Trophoblast cell (in vitro differentiated cells and primary cell): ENCODE measurements at regions not wholly inside any gene's neighbourhood (a gene's known extent, or its start where the extent isn't known, plus 50 kb on each side); places are given as distances from the start of the nearest gene placed in this dataset.

Experiments
- DNase-seq, 2 donors: peaks; one replicate each; pipeline ENCODE4 v3.0.0-alpha.2; 2016
- H2AFZ ChIP-seq: 2 replicates; pipeline ENCODE4 v1.6.1; 2013; ENCODE audit warnings: low read length, moderate library complexity, mild to moderate bottlenecking; ENCODE audit not compliant: insufficient read depth, poor library complexity
- H2AK5ac ChIP-seq: 2 replicates; pipeline ENCODE4 v1.6.1; 2013; ENCODE audit warnings: mild to moderate bottlenecking, low read length
- H2BK120ac ChIP-seq: 2 replicates; pipeline ENCODE4 v1.6.1; 2013; ENCODE audit warnings: low read length, mild to moderate bottlenecking, moderate library complexity; ENCODE audit not compliant: insufficient read depth, poor library complexity
- H2BK12ac ChIP-seq: 2 replicates; pipeline ENCODE4 v1.6.1; 2013; ENCODE audit warnings: mild to moderate bottlenecking, low read length, moderate library complexity
- H2BK5ac ChIP-seq: 2 replicates; pipeline ENCODE4 v1.6.1; 2013; ENCODE audit warnings: low read length, low read depth, moderate library complexity, mild to moderate bottlenecking; ENCODE audit not compliant: poor library complexity
- H3K14ac ChIP-seq: 2 replicates; pipeline ENCODE4 v1.6.1; 2013; ENCODE audit warnings: mild to moderate bottlenecking, low read length
- H3K18ac ChIP-seq: 2 replicates; pipeline ENCODE4 v1.6.1; 2013; ENCODE audit warnings: mild to moderate bottlenecking, low read length
- H3K23ac ChIP-seq: 2 replicates; pipeline ENCODE4 v1.6.1; 2013; ENCODE audit warnings: low read length
- H3K27ac ChIP-seq: 2 replicates; pipeline ENCODE4 v1.5.1; 2013; ENCODE audit warnings: low read depth, mild to moderate bottlenecking, inconsistent platforms, low read length, moderate library complexity
- H3K27me3 ChIP-seq: 2 replicates; pipeline ENCODE4 v1.6.1; 2013; ENCODE audit warnings: inconsistent platforms, mild to moderate bottlenecking, low read length, moderate library complexity; ENCODE audit not compliant: insufficient read depth
- H3K36me3 ChIP-seq, 2 experiments: 1 replicate in 1 of 2; 2 replicates in 1 of 2; pipeline ENCODE4 v1.6.1; 2013; ENCODE audit warnings: low read length in 2 of 2, mild to moderate bottlenecking in 2 of 2, moderate library complexity in 1 of 2; ENCODE audit not compliant: insufficient read depth in 2 of 2, control insufficient read depth in 1 of 2
- H3K4ac ChIP-seq: 2 replicates; pipeline ENCODE4 v1.6.1; 2013; ENCODE audit warnings: low read depth, mild to moderate bottlenecking, low read length, moderate library complexity
- H3K4me1 ChIP-seq, 2 experiments: 1 replicate in 1 of 2; 2 replicates in 1 of 2; pipeline ENCODE4 v1.6.1; 2013; ENCODE audit warnings: low read length in 2 of 2, mild to moderate bottlenecking in 2 of 2, moderate library complexity in 1 of 2; ENCODE audit not compliant: insufficient read depth in 2 of 2, control insufficient read depth in 1 of 2
- H3K4me2 ChIP-seq: 2 replicates; pipeline ENCODE4 v1.6.1; 2013; ENCODE audit warnings: inconsistent platforms, mild to moderate bottlenecking, low read length, moderate library complexity
- H3K4me3 ChIP-seq: 2 replicates; pipeline ENCODE4 v1.5.1; 2013; ENCODE audit warnings: mild to moderate bottlenecking, low read depth, low read length, inconsistent platforms
- H3K79me1 ChIP-seq: one replicate; pipeline ENCODE4 v1.6.1; 2013; ENCODE audit warnings: low read length
- H3K79me2 ChIP-seq: 2 replicates; pipeline ENCODE4 v1.6.1; 2013; ENCODE audit warnings: low read length, mild to moderate bottlenecking; ENCODE audit not compliant: control insufficient read depth, insufficient read depth, poor library complexity
- H3K9ac ChIP-seq: 2 replicates; pipeline ENCODE4 v1.6.1; 2013; ENCODE audit warnings: mild to moderate bottlenecking, low read length
- H3K9me3 ChIP-seq: 2 replicates; pipeline ENCODE4 v1.6.1; 2013; ENCODE audit warnings: low read depth, mild to moderate bottlenecking, control low read depth, inconsistent platforms, low read length; ENCODE audit not compliant: insufficient read depth
- H4K12ac ChIP-seq: 2 replicates; pipeline ENCODE4 v1.6.1; 2013; ENCODE audit warnings: low read depth, mild to moderate bottlenecking, low read length, moderate library complexity
- H4K8ac ChIP-seq: 2 replicates; pipeline ENCODE4 v1.6.1; 2013; ENCODE audit warnings: low read depth, mild to moderate bottlenecking, low read length, moderate library complexity
- H4K91ac ChIP-seq: one replicate; pipeline ENCODE4 v1.6.1; 2013; ENCODE audit warnings: low read depth, mild to moderate bottlenecking, low read length, moderate library complexity

DNA sequence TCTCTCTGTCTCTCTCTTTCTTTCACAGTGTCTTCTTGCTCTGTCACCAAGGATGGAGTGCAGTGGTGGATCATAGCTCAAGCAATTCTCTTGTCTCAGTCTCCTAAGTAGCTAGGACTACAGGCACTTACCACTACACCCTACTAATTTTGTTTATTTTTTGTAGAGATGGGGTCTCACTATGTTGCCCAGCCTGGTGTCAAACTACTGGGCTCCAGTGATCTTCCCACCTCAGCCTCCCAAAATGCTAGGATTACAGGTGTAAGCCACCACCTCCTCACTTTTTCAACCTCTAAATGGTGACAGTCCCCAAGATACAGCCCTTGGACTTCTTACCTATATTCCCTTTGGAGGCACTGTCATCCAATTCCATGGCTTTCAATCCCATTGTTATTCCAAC is 50.5 kb upstream of the PUM1 start:
- no peak overlapping the region for H3K23ac ChIP-seq
- H3K4ac ChIP-seq, result no peak overlapping the region
- H3K36me3 ChIP-seq, result no peaks in the 10 kb centered on the region
- peaks cover 6% of the 10 kb centered on the region for H3K79me1 ChIP-seq
- H3K18ac ChIP-seq, result no peak overlapping the region
- H3K79me2 ChIP-seq, result no peaks in the 10 kb centered on the region
- no peak overlapping the region for H3K27ac ChIP-seq
- H4K12ac ChIP-seq, result no peak overlapping the region
- no peaks in the 10 kb centered on the region for H3K27me3 ChIP-seq
- no peak overlapping the region for H2BK120ac ChIP-seq
- DNase-seq, result no peak
- no peak overlapping the region for H3K4me3 ChIP-seq
- H2BK12ac ChIP-seq, result no peak overlapping the region
- no peaks in the 10 kb centered on the region for H3K9me3 ChIP-seq
- H2AK5ac ChIP-seq, result no peak overlapping the region
- H3K4me1 ChIP-seq, result peaks cover 3 to 6% of the 10 kb centered on the region in 2 experiments
- H3K4me2 ChIP-seq, result no peak overlapping the region
- no peak overlapping the region for H2BK5ac ChIP-seq
- H2AFZ ChIP-seq, result no peak overlapping the region
- no peak overlapping the region for H4K91ac ChIP-seq
- no peak overlapping the region for H3K14ac ChIP-seq
- H4K8ac ChIP-seq, result no peak overlapping the region
- no peak overlapping the region for H3K9ac ChIP-seq
